ENCODE measurements at regions not wholly inside any gene's neighbourhood (a gene's known extent, or its start where the extent isn't known, plus 50 kb on each side); places are given as distances from the start of the nearest gene placed in this dataset.

DNA sequence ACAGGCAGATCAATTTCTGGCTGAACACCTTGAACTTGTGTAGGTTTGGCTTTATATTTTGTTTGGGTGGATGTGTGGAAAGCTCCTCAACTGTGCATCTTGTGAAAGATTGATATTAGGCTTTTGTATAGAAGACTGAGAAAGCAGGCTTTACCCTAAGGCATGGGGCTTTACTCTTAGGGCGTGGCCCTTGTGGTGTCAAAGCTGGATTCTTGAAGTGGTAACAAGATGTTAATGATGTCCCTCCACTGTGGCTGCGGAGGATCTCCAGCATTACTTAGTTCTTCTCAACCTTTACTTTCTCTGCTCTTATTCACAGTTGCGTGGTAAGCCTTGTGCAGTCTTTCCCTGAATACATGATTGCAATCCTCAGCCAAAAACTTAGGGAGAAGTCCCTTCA lies 54.1 kb upstream of the HECTD2 start (continued):
- TF ChIP-seq SRF (IDR thresholded peaks at IDR 0.05; ENCODE audit: low read depth, low read length) (no peak), TCF12 (IDR thresholded peaks at IDR 0.05; ENCODE audit: low read depth, low read length) (no peak), POLR2AphosphoS5 (IDR thresholded peaks at IDR 0.05; ENCODE audit: low read depth, low read length) (no peak)
- TF ChIP-seq, protein P1, sequence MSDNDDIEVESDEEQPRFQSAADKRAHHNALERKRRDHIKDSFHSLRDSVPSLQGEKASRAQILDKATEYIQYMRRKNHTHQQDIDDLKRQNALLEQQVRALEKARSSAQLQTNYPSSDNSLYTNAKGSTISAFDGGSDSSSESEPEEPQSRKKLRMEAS (IDR thresholded peaks at IDR 0.05) = no peak

All from H1 (cell line).